NCI-H2227 treated with DMSO at 0.1 percent for 48 hours (cell line): ENCODE measurements at regions not wholly inside any gene's neighbourhood (a gene's known extent, or its start where the extent isn't known, plus 50 kb on each side); places are given as distances from the start of the nearest gene placed in this dataset.
"Not testable (repeated sequence)": the region's sequence is repeated elsewhere in the genome, so short reads cannot be mapped to it uniquely, and the experiment has no call there.

ENCODE experiments used
- DNase-seq: peaks from one replicate; lab custom pipeline; 2025; lab: John Stamatoyannopoulos, UW

GRCh38 chr2:42974169-42974720 is 181.9 kb upstream of the HAAO start:
- DNase-seq: no peak

GRCh38 chr2:42973726-42974125 is 181.3 kb upstream of the HAAO start:
- no peak for DNase-seq

- DNase-seq: not testable (repeated sequence)
These were observed 180.6 kb upstream of the HAAO start for GRCh38 chr2:42972933-42973516.

GRCh38 chr2:42971947-42972736 is 179.8 kb upstream of the HAAO start:
- DNase-seq: no peak

GRCh38 chr2:42971381-42971780 is 179.0 kb upstream of the HAAO start:
- no peak for DNase-seq

GRCh38 chr2:42970151-42970550 is 177.8 kb upstream of the HAAO start:
- no peak for DNase-seq

GRCh38 chr2:42969231-42970150 is 177.1 kb upstream of the HAAO start:
- no peak for DNase-seq

- no peak for DNase-seq
These were observed 175.7 kb upstream of the HAAO start for GRCh38 chr2:42967959-42968674.

GRCh38 chr2:42965910-42966309 is 173.5 kb upstream of the HAAO start:
- no peak for DNase-seq

GRCh38 chr2:42965196-42965595 is 172.8 kb upstream of the HAAO start:
- no peak for DNase-seq

- no peak for DNase-seq
These were observed 172.2 kb upstream of the HAAO start for GRCh38 chr2:42964439-42965083.

GRCh38 chr2:42963452-42964068 is 171.2 kb upstream of the HAAO start:
- DNase-seq: no peak

- no peak for DNase-seq
These were observed 170.1 kb upstream of the HAAO start for GRCh38 chr2:42962508-42962953.

GRCh38 chr2:42961961-42962360 is 169.6 kb upstream of the HAAO start:
- DNase-seq: no peak

- no peak for DNase-seq
These were observed 169.0 kb upstream of the HAAO start for GRCh38 chr2:42961385-42961811.

GRCh38 chr2:42960842-42961180 is 168.4 kb upstream of the HAAO start:
- DNase-seq: no peak

- no peak for DNase-seq
These were observed 167.8 kb upstream of the HAAO start for GRCh38 chr2:42960002-42960841.

GRCh38 chr2:42959234-42960001 is 167.0 kb upstream of the HAAO start:
- DNase-seq: no peak

GRCh38 chr2:42958741-42959233 is 166.4 kb upstream of the HAAO start:
- no peak for DNase-seq
